Lower lobe of right lung (tissue), 2 donors: ENCODE measurements at regions not wholly inside any gene's neighbourhood (a gene's known extent, or its start where the extent isn't known, plus 50 kb on each side); places are given as distances from the start of the nearest gene placed in this dataset.

Experiments used
- ATAC-seq, 2 donors: fragments of 200-7000 bp; cut with Tn5 transposase; one replicate each; pipeline ENCODE4 v1.9.1; 2020 to 2022; ENCODE audit warnings: mild to moderate bottlenecking in 2 of 2, moderate library complexity in 2 of 2
- DNase-seq: peaks from one replicate; pipeline ENCODE4 v3.0.0-alpha.2; 2020
- H3K27ac ChIP-seq: fragments of 200-600 bp; one replicate; pipeline ENCODE4 v1.8.0; 2022
- H3K27me3 ChIP-seq: fragments of 200-600 bp; one replicate; pipeline ENCODE4 v1.8.0; 2022; ENCODE audit warnings: low read depth
- H3K36me3 ChIP-seq: fragments of 200-600 bp; one replicate; pipeline ENCODE4 v1.8.0; 2022; ENCODE audit warnings: mild to moderate bottlenecking
- H3K4me1 ChIP-seq: fragments of 200-600 bp; one replicate; pipeline ENCODE4 v1.8.0; 2022
- H3K4me3 ChIP-seq: fragments of 200-600 bp; one replicate; pipeline ENCODE4 v1.8.0; 2022; ENCODE audit warnings: mild to moderate bottlenecking
- H3K9me3 ChIP-seq: fragments of 200-600 bp; one replicate; pipeline ENCODE4 v1.8.0; 2022
- intact Hi-C: fragments of 100-400 bp; cut with DNase I; formaldehyde crosslinking; loops from one replicate; pipeline ENCODE4 v1.11.0; 2022
- TF ChIP-seq, protein P1 (sequence below): fragments of 200-600 bp; IDR thresholded peaks from one replicate; pipeline ENCODE4 v1.8.0; 2022; ENCODE audit warnings: antibody characterized with exemption, mild to moderate bottlenecking
- donor health status: DM: no; HTN: yes; CAD: no; lungs with severe emphysema.

DNA sequence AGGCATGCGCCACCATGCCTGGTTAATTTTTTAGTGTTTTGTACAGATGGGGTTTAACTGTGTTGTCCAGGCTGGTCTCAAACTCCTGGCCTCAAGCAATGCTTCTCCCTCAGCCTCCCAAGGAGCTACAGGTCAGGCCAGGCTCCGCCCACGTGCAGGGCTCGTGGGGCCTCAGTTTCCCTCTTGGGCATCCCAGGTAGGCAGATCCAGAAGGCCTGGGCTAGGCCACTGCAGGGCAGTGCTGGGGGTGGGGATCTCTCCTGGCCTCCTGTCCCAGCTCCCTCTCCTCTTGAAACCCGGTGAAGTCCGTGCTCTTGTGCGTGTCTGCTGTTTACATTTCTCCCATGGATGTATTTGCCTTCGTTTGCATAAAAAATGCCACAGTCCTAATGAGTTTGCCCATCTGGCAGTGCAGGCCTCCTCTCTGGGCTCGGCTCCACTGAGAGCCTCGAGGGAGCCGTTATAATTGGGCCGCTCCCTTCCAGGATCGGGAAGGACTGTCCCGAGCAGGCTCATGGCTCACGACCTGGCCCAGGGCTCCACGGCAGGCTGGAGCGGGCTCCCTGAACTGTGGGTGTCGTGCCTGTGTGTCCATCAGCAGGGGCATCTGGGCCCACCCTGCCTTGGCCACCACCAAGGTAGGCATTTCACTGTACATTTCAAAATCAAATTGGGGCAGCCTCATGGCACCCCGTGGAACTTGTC, 52.6 kb upstream of the RUFY1 start:
- intact Hi-C loops: loop anchor here (10.0 kb wide), 1 partner anchor 333 kb away; no protein-coding TSS in a partner anchor
- Histone ChIP-seq H3K36me3 (no peaks in the 10 kb centered on the region), H3K27ac (no peak overlapping the region), H3K4me3 (no peak overlapping the region), H3K27me3 (peaks cover 3% of the 10 kb centered on the region), H3K4me1 (no peaks in the 10 kb centered on the region), H3K9me3 (no peaks in the 10 kb centered on the region)
- ATAC-seq (no peak), DNase-seq (no peak)
- TF ChIP-seq, protein P1, sequence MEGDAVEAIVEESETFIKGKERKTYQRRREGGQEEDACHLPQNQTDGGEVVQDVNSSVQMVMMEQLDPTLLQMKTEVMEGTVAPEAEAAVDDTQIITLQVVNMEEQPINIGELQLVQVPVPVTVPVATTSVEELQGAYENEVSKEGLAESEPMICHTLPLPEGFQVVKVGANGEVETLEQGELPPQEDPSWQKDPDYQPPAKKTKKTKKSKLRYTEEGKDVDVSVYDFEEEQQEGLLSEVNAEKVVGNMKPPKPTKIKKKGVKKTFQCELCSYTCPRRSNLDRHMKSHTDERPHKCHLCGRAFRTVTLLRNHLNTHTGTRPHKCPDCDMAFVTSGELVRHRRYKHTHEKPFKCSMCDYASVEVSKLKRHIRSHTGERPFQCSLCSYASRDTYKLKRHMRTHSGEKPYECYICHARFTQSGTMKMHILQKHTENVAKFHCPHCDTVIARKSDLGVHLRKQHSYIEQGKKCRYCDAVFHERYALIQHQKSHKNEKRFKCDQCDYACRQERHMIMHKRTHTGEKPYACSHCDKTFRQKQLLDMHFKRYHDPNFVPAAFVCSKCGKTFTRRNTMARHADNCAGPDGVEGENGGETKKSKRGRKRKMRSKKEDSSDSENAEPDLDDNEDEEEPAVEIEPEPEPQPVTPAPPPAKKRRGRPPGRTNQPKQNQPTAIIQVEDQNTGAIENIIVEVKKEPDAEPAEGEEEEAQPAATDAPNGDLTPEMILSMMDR: no peak

DNA sequence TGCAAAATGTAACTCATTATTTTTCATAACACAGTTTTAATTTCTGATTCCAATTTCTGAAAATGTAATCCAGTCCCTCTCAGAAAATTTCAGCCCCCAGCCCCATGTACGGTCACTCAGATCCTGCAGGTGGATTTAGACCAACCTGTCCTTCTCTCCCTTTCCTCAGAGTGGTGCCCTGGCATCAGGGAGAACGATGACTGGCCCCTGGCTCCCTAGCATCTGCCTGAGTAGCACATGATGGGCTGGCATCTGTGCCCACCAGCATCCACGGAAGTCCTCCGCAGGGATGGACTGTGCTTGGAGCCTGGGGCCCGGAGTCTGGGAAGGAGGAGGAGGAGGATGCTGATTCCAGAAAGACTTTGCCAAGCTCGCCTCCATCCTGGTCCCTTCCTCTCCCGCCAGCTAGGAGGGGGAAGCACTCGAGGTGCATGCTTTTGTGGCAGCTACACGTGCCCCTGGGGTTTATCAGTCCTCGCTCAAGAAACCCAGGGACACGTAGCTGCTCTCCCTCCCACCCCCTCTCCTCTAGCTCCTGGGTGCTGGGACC, 54.4 kb upstream of the RUFY1 start:
- H3K4me3 ChIP-seq: no peak overlapping the region
- TF ChIP-seq, protein P1: no peak
- intact Hi-C loops: loop anchor here (10.0 kb wide), 1 partner anchor 331 kb away; no protein-coding TSS in a partner anchor

DNA sequence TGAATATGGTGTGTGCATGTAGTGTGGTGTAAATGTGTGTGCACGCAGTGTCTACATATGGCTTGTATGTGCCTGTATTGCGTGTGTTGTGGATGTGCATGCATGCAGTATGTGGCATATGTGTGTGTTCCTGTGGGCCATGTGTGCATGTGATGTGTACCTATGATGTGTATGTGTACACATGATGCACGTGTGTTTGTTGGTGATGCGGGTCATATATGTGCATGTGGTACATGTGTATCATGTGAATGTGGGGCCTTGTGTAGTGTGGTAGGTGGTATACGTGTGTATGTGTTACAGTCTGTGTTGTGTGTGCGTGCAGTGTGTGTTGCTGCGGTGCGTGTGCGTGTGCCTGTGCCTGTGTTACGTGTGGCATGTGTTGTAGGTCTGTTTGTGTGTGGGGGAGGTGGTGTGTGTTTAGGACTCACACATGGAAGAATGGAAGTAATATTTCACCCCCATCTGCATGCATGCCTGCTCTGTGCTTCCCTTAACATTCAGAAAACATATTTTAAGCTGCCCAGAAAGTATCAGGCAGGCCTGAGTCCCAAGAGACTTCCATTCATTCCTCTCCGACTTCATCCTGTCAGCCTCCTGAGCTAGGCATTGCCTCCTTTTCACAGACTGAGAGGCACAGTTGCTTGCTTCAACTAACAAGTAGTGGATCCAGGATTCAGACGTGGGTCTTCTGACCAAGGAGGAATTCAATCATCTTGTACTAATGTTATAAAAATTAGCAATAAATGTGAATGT, 55.4 kb upstream of the RUFY1 start:
- ATAC-seq (no peak), DNase-seq (no peak)
- H3K27me3 ChIP-seq: peaks cover 3% of the 10 kb centered on the region
- no peak overlapping the region for H3K27ac ChIP-seq
- H3K4me1 ChIP-seq: no peaks in the 10 kb centered on the region
- no peak overlapping the region for H3K4me3 ChIP-seq
- TF ChIP-seq, protein P1: no peak
- no peaks in the 10 kb centered on the region for H3K36me3 ChIP-seq
- no peaks in the 10 kb centered on the region for H3K9me3 ChIP-seq
- intact Hi-C loops: loop anchor here (10.0 kb wide), 1 partner anchor 330 kb away; no protein-coding TSS in a partner anchor

More for the DNA sequence above, 54.4 kb upstream of the RUFY1 start:
- no peak overlapping the region for H3K27ac ChIP-seq
- no peaks in the 10 kb centered on the region for H3K9me3 ChIP-seq
- DNase-seq: no peak
- no peaks in the 10 kb centered on the region for H3K36me3 ChIP-seq
- peaks cover 3% of the 10 kb centered on the region for H3K27me3 ChIP-seq
- no peaks in the 10 kb centered on the region for H3K4me1 ChIP-seq
- no peak for ATAC-seq

DNA sequence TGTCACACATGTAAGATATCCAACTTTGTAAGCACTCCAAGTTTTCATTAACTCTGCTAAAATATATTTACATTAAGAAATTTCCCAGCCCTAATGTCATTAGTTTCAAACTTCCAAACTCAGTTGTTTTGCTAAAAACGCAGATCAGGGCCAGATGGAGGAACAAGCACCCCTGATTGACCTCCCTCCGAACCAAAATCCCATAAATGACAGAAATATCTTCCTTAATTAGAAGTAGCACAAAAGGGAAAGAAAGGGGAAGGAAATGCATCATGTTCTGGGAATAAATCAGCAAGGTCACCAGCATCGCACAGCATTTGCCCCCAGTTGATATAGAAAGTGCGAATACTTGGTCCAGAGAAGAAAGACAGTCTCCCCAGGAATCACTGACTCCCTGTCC, 61.4 kb upstream of the RUFY1 start:
- H3K36me3 ChIP-seq: no peaks in the 10 kb centered on the region
- no peak for ATAC-seq
- TF ChIP-seq, protein P1: no peak
- no peaks in the 10 kb centered on the region for H3K4me1 ChIP-seq
- intact Hi-C loops: no loop called here
- no peak overlapping the region for H3K27ac ChIP-seq
- H3K4me3 ChIP-seq: no peak overlapping the region
- no peaks in the 10 kb centered on the region for H3K9me3 ChIP-seq
- no peaks in the 10 kb centered on the region for H3K27me3 ChIP-seq
- no peak for DNase-seq

DNA sequence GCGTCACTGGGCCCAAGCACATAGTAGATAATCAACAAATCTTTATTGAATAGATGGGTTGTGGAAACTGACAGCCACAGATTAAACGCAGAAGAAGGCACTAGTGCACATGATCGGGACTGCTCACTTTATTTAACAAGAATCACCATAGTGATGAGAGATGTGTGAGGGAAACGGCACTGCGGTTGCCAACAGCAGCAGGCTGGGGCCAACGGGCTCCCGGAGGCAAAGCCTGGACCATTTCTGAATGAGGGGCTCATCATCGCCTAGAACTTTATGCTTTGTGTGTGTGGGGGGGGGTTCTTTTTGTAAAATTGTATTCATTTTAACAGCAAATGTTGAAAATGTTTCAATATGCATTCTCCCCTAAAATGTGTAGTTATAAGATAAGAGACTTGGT, 61.9 kb upstream of the RUFY1 start:
- Histone ChIP-seq H3K27me3 (no peaks in the 10 kb centered on the region), H3K36me3 (no peaks in the 10 kb centered on the region), H3K4me1 (no peaks in the 10 kb centered on the region), H3K4me3 (no peak overlapping the region), H3K27ac (no peak overlapping the region), H3K9me3 (no peaks in the 10 kb centered on the region)
- intact Hi-C loops: no loop called here
- TF ChIP-seq, protein P1: no peak
- ATAC-seq: no peak
- no peak for DNase-seq
